ENCODE measurements at regions not wholly inside any gene's neighbourhood (a gene's known extent, or its start where the extent isn't known, plus 50 kb on each side); places are given as distances from the start of the nearest gene placed in this dataset.
A peak's percentile ranks its signal among the peaks of the same experiment; 100 is the strongest.

DNA sequence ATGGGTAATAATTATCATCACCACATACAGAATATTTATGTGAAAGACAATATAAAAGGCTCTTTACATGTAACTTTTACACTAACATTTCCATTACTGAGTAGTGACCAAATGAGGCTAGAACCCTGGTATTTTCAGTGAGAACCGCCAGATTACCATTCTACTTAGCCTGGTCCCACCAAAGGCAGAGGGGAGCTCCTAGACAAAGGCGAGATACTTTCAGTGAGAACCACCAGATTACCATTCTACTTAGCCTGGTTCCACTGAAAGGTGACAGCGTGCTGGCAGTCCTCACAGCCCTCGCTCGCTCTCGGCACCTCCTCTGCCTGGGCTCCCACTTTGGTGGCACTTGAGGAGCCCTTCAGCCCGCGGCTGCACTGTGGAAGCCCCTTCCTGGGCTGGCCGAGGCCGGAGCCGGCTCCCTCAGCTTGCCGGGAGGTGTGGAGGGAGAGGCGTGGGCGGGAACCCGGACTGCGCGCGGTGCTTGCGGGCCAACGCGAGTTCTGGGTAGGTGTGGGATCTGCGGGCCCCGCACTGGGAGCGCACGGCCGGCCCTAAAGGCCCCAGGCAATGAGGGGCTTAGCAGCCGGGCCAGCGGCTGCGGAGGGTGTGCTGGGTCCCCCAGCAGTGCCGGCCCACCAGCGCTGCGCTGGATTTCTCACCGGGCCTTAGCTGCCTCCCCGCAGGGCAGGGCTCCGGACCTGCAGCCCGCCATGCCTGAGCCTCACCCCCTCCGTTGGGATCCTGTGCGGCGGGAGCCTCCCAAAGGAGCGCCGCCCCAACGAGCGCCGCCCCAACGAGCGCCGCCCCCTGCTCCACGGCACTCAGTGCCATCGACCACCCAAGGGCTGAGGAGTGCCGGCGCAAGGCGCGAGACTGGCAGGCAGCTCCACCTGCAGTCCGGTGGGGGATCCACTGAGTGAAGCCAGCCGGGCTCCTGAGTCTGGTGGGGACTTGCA is 1276.1 kb downstream of the PCDH7 start:
- Histone ChIP-seq H3K23ac (ENCODE audit: insufficient read length, low read depth, low read length) (no peak overlapping the region), H2BK15ac (ENCODE audit: low read depth, low read length) (no peak overlapping the region), H3K79me1 (ENCODE audit: insufficient read depth, low read depth, low read length, poor library complexity, severe bottlenecking) (no peaks in the 10 kb centered on the region), H3K79me2 (ENCODE audit: insufficient read depth, low read length) (no peaks in the 10 kb centered on the region), H2BK20ac (ENCODE audit: low read depth, low read length, poor library complexity, severe bottlenecking) (no peak overlapping the region), H3K56ac (ENCODE audit: insufficient read length, low read depth, low read length) (no peak overlapping the region), H3K4me1 (ENCODE audit: insufficient read depth, low read length) (no peaks in the 10 kb centered on the region), H3K4me2 (ENCODE audit: insufficient read depth, insufficient read length, low read length) (no peak overlapping the region), H3K27ac (ENCODE audit: insufficient read length, low read depth, low read length) (no peak overlapping the region), H2AFZ (ENCODE audit: low read length) (no peak overlapping the region), H4K5ac (ENCODE audit: insufficient read length, low read depth, low read length) (no peak overlapping the region), H3K23me2 (ENCODE audit: insufficient read length, low read depth, low read length, poor library complexity, severe bottlenecking) (no peaks in the 10 kb centered on the region), H2AK5ac (ENCODE audit: insufficient read length, low read length) (no peak overlapping the region), H3T11ph (ENCODE audit: low read length) (no peak overlapping the region), H3K9ac (ENCODE audit: extremely low read depth, insufficient read length, low read length) (no peak overlapping the region), H3K9me3 (ENCODE audit: control insufficient read depth, low read depth, low read length) (no peaks in the 10 kb centered on the region), H3K4ac (ENCODE audit: low read depth, low read length) (no peak overlapping the region), H2BK12ac (ENCODE audit: insufficient read length, low read depth, low read length) (no peak overlapping the region), H4K91ac (ENCODE audit: insufficient read length, low read depth, low read length) (no peak overlapping the region), H2BK120ac (ENCODE audit: low read depth, low read length, poor library complexity, severe bottlenecking) (no peak overlapping the region), H4K8ac (replicated peaks; ENCODE audit: insufficient read length, low read depth, low read length) (no peak overlapping the region), H2BK5ac (ENCODE audit: insufficient read length, low read length) (no peak overlapping the region), H3K18ac (ENCODE audit: insufficient read length, low read depth, low read length) (peak overlapping the region; percentile 64), H3K27me3 (ENCODE audit: insufficient read depth, low read length) (no peaks in the 10 kb centered on the region), H3K14ac (ENCODE audit: insufficient read depth, low read length) (peak overlapping the region; percentile 65; the same call in 1 of the 2 replicates), H4K20me1 (ENCODE audit: control insufficient read depth, insufficient read depth, insufficient read length) (no peaks in the 10 kb centered on the region)
- 0 out of 7 replicates have a peak overlapping the region, but pooled peaks of 1 of the 3 experiments have one; percentile 7 for H3K27ac Mint-ChIP-seq
- DNase-seq = peak; percentile 89
- peaks cover 0 to 3% of the 10 kb centered on the region in 2 experiments; a peak in 1 of 5 replicates for H3K9me3 Mint-ChIP-seq
- TF ChIP-seq, protein P1, sequence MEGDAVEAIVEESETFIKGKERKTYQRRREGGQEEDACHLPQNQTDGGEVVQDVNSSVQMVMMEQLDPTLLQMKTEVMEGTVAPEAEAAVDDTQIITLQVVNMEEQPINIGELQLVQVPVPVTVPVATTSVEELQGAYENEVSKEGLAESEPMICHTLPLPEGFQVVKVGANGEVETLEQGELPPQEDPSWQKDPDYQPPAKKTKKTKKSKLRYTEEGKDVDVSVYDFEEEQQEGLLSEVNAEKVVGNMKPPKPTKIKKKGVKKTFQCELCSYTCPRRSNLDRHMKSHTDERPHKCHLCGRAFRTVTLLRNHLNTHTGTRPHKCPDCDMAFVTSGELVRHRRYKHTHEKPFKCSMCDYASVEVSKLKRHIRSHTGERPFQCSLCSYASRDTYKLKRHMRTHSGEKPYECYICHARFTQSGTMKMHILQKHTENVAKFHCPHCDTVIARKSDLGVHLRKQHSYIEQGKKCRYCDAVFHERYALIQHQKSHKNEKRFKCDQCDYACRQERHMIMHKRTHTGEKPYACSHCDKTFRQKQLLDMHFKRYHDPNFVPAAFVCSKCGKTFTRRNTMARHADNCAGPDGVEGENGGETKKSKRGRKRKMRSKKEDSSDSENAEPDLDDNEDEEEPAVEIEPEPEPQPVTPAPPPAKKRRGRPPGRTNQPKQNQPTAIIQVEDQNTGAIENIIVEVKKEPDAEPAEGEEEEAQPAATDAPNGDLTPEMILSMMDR (conservative IDR thresholded peaks at IDR 0.05) = peak; percentile 33; the same call in 2 of the 3 replicates
- H3K36me3 Mint-ChIP-seq (ENCODE audit: insufficient read depth in 1 of 3, low read depth in 3 of 3) = peaks cover 0 to 1% (median 0%) of the 10 kb centered on the region in 3 experiments; a peak in 2 of 7 replicates
- no CpG with 5 or more reads among the region's 55 CpGs for WGBS (ENCODE audit: extremely low coverage, insufficient read length, low lambda C conversion rate)
- H3K4me3 Mint-ChIP-seq = peak overlapping the region in 1 of 2 experiments; percentile 57; a peak in 2 of 5 replicates
- no peaks in the 10 kb centered on the region for H3K27me3 Mint-ChIP-seq (ENCODE audit: low read depth)
- peaks cover 28 to 31% of the 10 kb centered on the region in 2 experiments for H3K4me1 Mint-ChIP-seq

All from H9 (cell line).